ENCODE measurements at regions not wholly inside any gene's neighbourhood (a gene's known extent, or its start where the extent isn't known, plus 50 kb on each side); places are given as distances from the start of the nearest gene placed in this dataset.
A peak's percentile ranks its signal among the peaks of the same experiment; 100 is the strongest.
"Not testable (repeated sequence)": the region's sequence is repeated elsewhere in the genome, so short reads cannot be mapped to it uniquely, and the experiment has no call there.

DNA sequence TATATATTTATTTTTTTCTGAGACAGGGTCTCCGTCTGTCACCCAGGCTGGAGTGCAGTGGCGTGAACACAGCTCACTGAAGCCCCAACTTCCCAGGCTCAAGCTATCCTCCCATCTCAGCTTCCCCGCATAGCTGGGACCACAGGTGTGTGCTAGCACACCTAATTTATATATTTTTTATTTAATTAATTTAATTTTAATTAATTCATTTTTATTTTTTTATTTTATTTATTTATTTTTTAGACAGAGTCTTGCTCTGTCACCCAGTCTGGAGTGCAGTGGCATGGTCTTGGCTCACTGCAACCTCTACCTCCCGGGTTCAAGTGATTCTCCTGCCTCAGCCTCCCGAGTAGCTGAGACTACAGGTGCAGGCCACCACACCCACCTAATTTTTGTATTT, 86.9 kb upstream of the CLINT1 start:
- ATAC-seq; H3K9me3 ChIP-seq (ENCODE audit: control insufficient read depth, low read length, poor library complexity, severe bottlenecking); H3K27ac Mint-ChIP-seq; H3K36me3 Mint-ChIP-seq (ENCODE audit: low read depth); H3K4me1 Mint-ChIP-seq; DNase-seq; H3K4me3 Mint-ChIP-seq: not testable (repeated sequence)
- peaks cover 25% of the 10 kb centered on the region for H3K27me3 Mint-ChIP-seq

DNA sequence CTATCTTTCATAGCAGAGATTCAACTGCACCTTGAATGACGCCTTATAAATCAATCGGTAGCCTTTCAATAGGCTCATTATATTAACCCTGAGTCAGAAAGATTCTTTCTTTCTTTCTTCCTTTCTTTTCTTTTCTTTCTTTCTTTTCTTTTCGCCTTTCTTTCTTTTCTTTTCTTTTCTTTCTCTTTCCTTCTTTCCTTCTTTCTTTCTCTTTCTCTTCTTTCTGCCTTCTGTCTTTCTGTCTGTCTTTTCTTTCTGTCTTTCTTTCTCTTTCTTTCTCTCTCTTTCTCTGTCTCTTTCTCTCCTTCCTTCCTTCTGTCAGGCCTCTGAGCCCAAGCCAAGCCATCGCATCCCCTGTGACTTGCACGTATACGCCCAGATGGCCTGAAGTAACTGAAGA, 86.0 kb upstream of the CLINT1 start:
- DNase-seq, result no peak
- no peak overlapping the region for H3K4me3 Mint-ChIP-seq
- H3K27ac Mint-ChIP-seq, result no peak overlapping the region
- peaks cover 23% of the 10 kb centered on the region for H3K27me3 Mint-ChIP-seq
- peaks cover 8% of the 10 kb centered on the region for H3K4me1 Mint-ChIP-seq
- H3K9me3 ChIP-seq (ENCODE audit: control insufficient read depth, low read length, poor library complexity, severe bottlenecking), result no peaks in the 10 kb centered on the region
- H3K36me3 Mint-ChIP-seq (ENCODE audit: low read depth), result peaks cover 2% of the 10 kb centered on the region
- ATAC-seq, result no peak

DNA sequence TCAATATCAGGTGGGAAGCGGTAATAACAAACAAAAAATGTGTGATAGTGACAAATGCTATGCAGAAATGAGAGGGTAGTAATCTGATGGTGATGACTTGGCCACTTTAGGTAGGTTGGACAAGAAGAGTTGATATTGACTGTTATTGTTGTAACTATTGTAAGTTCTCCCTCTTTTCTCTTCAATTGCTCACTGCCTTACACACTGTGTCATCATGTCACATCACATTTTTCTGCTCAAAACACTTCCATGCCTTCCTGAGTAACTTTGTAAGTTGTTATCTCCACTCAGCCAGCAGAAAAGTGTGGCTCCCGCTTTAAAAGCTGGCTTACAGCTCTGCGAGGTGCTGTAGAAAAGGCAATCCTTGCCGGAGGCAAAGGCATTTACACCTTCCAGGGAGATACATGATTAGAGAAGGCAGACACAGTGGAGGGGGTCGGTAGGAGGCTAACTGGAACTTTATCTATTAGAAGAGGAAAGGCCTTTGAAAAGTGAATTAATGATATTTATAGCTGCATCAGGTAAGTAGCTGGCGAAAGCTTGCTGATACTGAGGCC, 85.2 kb upstream of the CLINT1 start:
- DNase-seq (no peak), ATAC-seq (no peak)
- no peak overlapping the region for H3K27ac Mint-ChIP-seq
- no peaks in the 10 kb centered on the region for H3K9me3 ChIP-seq (ENCODE audit: control insufficient read depth, low read length, poor library complexity, severe bottlenecking)
- H3K27me3 Mint-ChIP-seq, result peaks cover 15% of the 10 kb centered on the region
- H3K4me3 Mint-ChIP-seq, result no peak overlapping the region
- H3K4me1 Mint-ChIP-seq, result peaks cover 8% of the 10 kb centered on the region
- H3K36me3 Mint-ChIP-seq (ENCODE audit: low read depth), result peaks cover 2% of the 10 kb centered on the region

DNA sequence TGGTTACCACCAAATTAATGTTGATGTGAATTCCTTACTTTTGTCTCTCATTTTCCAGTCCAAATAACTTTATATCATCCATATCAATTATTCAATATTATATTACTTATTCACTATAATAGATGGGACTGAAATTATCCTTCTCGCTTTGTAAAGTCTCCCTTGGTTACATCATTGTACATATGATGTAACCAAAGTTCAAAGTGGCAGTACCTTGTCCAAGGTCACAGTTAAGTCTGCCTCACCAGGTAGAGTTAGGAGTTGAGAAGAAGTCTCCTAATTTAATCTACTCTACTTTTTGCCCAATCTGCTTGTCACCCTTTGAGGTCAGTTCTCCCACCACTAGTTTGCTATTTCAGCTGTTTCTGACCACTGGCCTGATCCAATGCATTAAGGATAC, 83.7 kb upstream of the CLINT1 start:
- DNase-seq (no peak), ATAC-seq (no peak)
- no peaks in the 10 kb centered on the region for H3K9me3 ChIP-seq (ENCODE audit: control insufficient read depth, low read length, poor library complexity, severe bottlenecking)
- H3K36me3 Mint-ChIP-seq (ENCODE audit: low read depth), result no peaks in the 10 kb centered on the region
- H3K27ac Mint-ChIP-seq, result peak overlapping the region; percentile 54
- H3K4me3 Mint-ChIP-seq, result no peak overlapping the region
- H3K27me3 Mint-ChIP-seq, result peaks cover 8% of the 10 kb centered on the region
- peaks cover 3% of the 10 kb centered on the region for H3K4me1 Mint-ChIP-seq

DNA sequence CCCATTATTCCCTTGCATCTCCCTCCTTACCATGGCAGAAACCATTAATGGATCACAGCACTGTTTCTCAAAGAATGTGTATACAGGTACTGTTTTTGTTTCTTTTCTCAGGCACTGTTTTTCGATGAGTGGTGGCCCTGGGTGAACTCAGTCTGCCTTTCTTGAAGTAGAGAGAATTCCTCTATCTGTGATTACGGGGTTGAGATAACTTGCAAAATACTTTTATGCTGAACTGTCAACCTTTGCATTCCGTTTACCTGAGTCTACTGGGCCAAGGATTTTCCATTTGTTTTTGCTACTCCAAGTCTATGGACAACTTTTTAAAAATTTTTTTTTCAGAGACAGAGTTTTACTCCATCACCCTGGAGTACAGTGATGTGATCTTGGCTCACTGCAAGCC, 82.7 kb upstream of the CLINT1 start:
- no peak overlapping the region for H3K27ac Mint-ChIP-seq
- peaks cover 3% of the 10 kb centered on the region for H3K4me1 Mint-ChIP-seq
- peaks cover 8% of the 10 kb centered on the region for H3K27me3 Mint-ChIP-seq
- H3K9me3 ChIP-seq (ENCODE audit: control insufficient read depth, low read length, poor library complexity, severe bottlenecking), result no peaks in the 10 kb centered on the region
- ATAC-seq, result no peak
- no peak overlapping the region for H3K4me3 Mint-ChIP-seq
- DNase-seq, result no peak
- H3K36me3 Mint-ChIP-seq (ENCODE audit: low read depth), result no peaks in the 10 kb centered on the region

DNA sequence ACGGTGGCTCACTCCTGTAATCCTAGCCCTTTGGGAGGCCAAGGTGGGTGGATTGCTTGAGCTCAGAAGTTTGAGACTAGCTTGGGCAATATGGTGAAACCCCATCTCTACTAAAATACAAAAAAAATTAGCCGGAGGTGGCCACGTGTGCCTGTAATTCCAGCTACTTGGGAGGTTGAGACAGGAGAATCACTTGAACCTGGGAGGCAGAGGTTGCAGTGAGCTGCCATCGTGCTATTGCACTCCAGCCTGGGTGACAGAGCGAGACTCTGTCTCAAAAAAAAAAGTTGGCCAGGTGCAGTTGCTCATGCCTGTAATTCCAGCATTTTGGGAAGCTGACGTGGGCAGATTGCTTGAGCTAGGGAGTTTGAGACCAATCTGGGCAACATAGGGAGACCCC, 79.2 kb upstream of the CLINT1 start:
- H3K4me1 Mint-ChIP-seq; ATAC-seq; H3K36me3 Mint-ChIP-seq (ENCODE audit: low read depth); H3K9me3 ChIP-seq (ENCODE audit: control insufficient read depth, low read length, poor library complexity, severe bottlenecking); H3K27ac Mint-ChIP-seq; H3K27me3 Mint-ChIP-seq; H3K4me3 Mint-ChIP-seq; DNase-seq: not testable (repeated sequence)

DNA sequence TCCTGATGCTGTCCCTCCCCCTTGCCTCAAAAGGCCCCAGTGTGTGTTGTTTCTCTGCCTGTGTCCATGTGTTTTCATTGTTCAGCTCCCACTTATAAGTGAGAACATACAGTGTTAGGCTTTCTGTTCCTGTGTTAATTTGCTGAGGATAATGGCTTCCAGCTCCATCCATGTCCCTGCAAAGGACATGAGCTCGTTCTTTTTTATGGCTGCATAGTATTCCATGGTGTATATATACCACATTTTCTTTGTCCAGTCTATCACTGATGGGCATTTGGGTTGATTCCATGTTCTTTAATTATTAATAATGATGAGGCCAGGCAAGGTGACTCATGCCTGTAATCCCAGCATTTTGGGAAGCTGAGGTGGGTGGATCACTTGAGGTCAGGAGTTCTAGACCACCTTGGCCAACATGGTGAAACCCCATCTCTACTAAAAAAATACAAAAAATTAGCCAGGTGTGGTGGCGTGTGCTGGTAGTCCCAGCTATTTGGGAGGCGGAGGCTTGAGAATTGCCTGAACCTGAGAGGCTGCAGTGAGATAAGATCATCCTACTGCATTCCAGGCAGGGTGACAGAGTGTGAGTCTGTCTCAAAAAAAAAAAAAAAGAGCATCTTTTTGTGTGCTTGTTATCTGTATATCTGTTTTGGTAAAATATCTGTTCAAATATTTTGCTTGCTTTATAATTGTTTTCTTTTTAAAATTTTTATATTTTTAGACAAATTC, 78.0 kb upstream of the CLINT1 start:
- H3K4me1 Mint-ChIP-seq; ATAC-seq; H3K27ac Mint-ChIP-seq; DNase-seq; H3K27me3 Mint-ChIP-seq; H3K9me3 ChIP-seq (ENCODE audit: control insufficient read depth, low read length, poor library complexity, severe bottlenecking); H3K4me3 Mint-ChIP-seq; H3K36me3 Mint-ChIP-seq (ENCODE audit: low read depth): not testable (repeated sequence)

DNA sequence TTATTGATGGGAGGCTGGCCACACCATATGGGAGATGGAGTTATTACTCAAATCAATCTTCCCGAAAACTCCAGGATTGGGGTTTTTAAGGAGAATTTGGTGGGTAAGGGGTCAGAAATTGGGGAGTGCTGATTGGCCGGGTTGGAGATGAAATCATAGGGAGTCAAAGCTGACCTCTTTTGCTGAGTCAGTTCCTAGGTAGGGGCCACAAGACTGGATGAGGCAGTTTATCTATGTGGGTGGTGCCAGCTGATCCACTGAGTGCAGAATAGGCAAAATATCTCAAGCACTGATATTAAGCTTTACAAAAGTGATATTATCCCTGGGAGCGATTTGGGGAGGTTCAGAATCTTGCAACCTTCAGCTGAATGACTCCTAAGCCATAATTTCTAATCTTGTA, 75.7 kb upstream of the CLINT1 start:
- no peaks in the 10 kb centered on the region for H3K9me3 ChIP-seq (ENCODE audit: control insufficient read depth, low read length, poor library complexity, severe bottlenecking)
- Mint-ChIP-seq H3K27ac (no peak overlapping the region), H3K27me3 (no peaks in the 10 kb centered on the region), H3K4me3 (no peak overlapping the region), H3K36me3 (ENCODE audit: low read depth) (no peaks in the 10 kb centered on the region), H3K4me1 (no peaks in the 10 kb centered on the region)
- ATAC-seq, result no peak
- no peak for DNase-seq

DNA sequence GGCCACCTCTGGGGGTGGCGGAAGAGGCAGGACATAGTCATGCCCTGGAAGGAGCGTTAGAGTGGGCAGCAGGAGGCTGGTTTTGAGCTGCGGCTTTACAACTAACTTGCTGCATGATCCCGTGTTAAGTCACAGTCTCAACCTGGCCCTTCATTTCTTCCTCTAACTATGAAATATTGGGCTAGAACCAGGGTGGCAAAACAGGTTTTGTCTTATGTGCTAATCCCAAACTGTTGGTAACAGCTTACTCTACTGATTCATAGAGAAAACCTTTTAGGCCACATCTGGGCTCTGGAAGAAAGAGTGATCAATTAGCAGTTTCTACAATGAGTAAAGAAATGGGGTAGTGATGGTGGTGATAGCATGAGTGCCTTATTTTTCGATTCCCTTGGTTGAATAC, 74.1 kb upstream of the CLINT1 start:
- ATAC-seq (no peak), DNase-seq (no peak)
- no peaks in the 10 kb centered on the region for H3K27me3 Mint-ChIP-seq
- H3K27ac Mint-ChIP-seq, result no peak overlapping the region
- H3K4me3 Mint-ChIP-seq, result no peak overlapping the region
- no peaks in the 10 kb centered on the region for H3K9me3 ChIP-seq (ENCODE audit: control insufficient read depth, low read length, poor library complexity, severe bottlenecking)
- no peaks in the 10 kb centered on the region for H3K36me3 Mint-ChIP-seq (ENCODE audit: low read depth)
- H3K4me1 Mint-ChIP-seq, result no peaks in the 10 kb centered on the region

DNA sequence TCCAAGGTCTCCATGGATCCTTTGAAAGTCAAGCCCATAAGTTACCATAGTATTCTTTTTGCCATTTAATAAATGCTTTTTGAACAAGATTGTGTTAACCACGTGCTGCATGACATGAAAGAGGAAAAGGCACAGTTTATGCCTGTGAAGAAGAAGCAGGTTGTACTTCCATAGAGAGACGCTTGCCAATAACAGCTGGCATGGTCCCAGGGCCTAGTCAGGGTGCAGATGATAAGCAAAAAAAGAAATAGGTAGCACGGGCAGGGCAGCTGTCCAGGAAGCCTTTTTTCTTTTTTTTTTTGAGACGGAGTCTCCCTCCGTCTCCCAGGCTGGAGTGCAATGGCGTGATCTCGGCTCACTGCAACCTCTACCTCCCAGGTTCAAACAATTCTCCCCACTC, 71.8 kb upstream of the CLINT1 start:
- Mint-ChIP-seq H3K4me3 (no peak overlapping the region), H3K36me3 (ENCODE audit: low read depth) (no peaks in the 10 kb centered on the region), H3K4me1 (no peaks in the 10 kb centered on the region), H3K27me3 (no peaks in the 10 kb centered on the region), H3K27ac (no peak overlapping the region)
- H3K9me3 ChIP-seq (ENCODE audit: control insufficient read depth, low read length, poor library complexity, severe bottlenecking), result no peaks in the 10 kb centered on the region
- DNase-seq (no peak), ATAC-seq (no peak)

DNA sequence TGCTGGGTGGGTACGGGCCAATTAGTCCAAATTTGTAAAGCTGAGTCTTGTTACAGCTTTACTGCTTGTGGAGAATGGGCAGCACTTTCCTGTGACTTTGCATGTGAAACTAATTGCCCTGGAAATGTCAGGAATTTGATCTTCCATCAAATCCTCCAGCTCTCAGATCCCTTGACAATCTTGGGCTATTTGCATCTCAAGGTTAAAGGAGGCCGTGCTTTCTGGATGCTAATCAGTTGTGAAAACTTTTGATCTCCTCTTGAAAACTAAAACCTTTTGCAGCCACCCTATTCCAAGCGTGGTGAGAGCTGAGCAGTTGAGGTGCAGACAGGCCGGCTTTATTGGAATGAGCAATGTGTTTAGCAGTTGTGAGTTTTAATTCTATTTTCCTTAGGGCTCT, 68.0 kb upstream of the CLINT1 start:
- H3K27me3 Mint-ChIP-seq, result no peaks in the 10 kb centered on the region
- ATAC-seq, result no peak
- H3K4me3 Mint-ChIP-seq, result peak overlapping the region; percentile 19
- H3K36me3 Mint-ChIP-seq (ENCODE audit: low read depth), result no peaks in the 10 kb centered on the region
- no peaks in the 10 kb centered on the region for H3K9me3 ChIP-seq (ENCODE audit: control insufficient read depth, low read length, poor library complexity, severe bottlenecking)
- peaks cover 6% of the 10 kb centered on the region for H3K4me1 Mint-ChIP-seq
- no peak overlapping the region for H3K27ac Mint-ChIP-seq
- no peak for DNase-seq

DNA sequence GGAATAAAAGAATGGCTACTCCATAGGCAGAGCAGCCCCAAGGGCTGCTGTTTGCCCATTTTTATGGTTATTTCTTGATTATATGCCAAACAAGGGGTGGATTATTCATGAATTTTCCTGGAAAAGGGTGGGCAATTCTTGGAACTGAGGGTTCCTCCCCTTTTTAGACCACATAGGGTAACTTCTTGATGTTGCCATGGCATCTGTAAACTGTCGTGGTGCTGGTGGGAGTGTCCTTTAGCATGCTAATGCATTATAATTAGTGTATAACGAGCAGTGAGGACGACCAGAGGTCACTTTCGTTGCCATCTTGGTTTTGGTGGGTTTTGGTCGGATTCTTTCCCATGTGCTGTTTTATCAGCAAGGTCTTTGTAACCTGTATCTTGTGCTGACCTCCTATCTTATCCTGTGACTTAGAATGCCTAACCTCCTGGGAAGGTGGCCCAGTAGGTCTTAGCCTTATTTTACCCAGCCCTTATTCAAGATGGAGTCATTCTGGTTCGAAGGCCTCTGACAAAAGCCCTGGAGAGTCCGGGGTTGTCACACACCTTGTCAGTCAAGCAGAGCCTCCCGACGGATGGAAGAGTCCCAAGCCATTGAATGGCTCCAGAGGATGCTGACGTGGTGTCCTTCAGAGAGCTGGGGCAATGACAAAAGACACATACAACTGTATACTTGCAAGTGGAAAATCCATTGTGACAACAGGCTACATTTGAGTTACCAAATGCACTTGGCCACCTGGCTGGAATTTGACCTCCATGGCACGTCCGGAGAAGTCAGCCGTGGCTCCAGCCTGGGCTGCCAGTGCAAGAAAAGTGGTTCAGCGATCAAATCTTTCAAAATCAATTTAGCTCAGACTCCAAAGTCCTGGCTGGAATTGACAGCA, 67.1 kb upstream of the CLINT1 start:
- no peak overlapping the region for H3K4me3 Mint-ChIP-seq
- no peak for DNase-seq
- H3K4me1 Mint-ChIP-seq, result peaks cover 6% of the 10 kb centered on the region
- H3K27me3 Mint-ChIP-seq, result no peaks in the 10 kb centered on the region
- H3K36me3 Mint-ChIP-seq (ENCODE audit: low read depth), result no peaks in the 10 kb centered on the region
- H3K9me3 ChIP-seq (ENCODE audit: control insufficient read depth, low read length, poor library complexity, severe bottlenecking), result no peaks in the 10 kb centered on the region
- ATAC-seq, result no peak
- H3K27ac Mint-ChIP-seq, result no peak overlapping the region

DNA sequence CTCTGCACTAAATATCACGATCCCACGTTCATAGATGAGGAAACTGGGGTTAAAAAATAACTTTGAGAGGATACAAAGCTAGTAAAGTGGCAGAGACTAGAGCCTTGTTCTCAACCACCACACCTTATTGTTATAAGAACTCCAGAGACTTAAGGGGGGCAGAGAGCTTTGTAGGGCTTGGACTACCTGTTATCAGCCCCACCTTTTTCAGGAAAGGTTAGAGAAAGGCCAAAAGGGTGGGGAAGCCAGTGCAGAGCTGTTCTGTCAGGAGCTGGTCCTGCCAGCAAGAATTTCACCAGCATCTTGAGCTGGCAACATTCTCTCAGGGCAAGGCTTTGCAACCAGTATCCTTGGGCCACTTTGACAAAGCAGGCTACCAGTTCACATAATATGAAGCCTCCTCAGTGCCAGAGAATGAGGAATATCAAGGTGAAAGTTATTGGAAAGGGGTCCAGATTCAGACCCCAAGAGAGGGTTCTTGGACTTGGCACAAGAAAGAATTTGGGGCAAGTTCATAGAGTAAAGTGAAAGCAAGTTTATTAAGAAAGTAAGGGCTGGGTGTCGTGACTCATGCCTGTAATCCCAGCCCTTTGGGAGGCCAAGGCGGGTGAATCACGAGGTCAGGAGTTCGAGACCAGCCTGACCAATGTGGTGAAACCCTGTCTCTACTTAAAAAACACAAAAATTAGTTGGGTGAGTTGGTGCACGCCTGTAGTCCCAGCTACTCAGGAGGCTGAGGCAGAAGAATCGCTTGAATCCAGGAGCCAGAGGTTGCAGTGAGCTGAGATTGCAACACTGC, 66.2 kb upstream of the CLINT1 start:
- H3K4me3 Mint-ChIP-seq, result no peak overlapping the region
- ATAC-seq (no peak), DNase-seq (no peak)
- H3K27ac Mint-ChIP-seq, result peak overlapping the region; percentile 8
- no peaks in the 10 kb centered on the region for H3K27me3 Mint-ChIP-seq
- H3K9me3 ChIP-seq (ENCODE audit: control insufficient read depth, low read length, poor library complexity, severe bottlenecking), result no peaks in the 10 kb centered on the region
- H3K36me3 Mint-ChIP-seq (ENCODE audit: low read depth), result no peaks in the 10 kb centered on the region
- peaks cover 9% of the 10 kb centered on the region for H3K4me1 Mint-ChIP-seq
